ENCODE measurements at regions not wholly inside any gene's neighbourhood (a gene's known extent, or its start where the extent isn't known, plus 50 kb on each side); places are given as distances from the start of the nearest gene placed in this dataset.

DNA sequence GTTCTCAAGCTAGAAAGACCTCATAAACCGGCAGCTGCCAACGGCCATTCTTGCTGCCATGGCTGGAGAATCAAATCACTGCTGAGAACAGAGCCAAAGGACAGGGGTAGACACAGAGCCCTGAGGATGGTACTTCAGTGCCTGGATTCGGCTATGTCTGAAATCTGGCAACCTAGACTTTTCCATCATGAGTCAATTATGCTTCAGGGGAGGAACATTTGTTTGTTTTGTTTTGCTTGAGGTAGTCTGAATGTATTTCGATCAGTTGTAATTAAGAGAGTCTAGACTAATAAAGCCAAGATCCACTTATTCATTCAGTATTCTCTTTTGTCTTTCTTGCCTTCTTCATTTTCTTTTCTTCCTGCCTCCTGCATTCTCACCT lies 122.8 kb upstream of the SH3BP4 start:
- TF ChIP-seq CTCF (IDR thresholded peaks at IDR 0.05) (no peak), POLR2A (IDR thresholded peaks at IDR 0.05) (no peak)

All from heart left ventricle (tissue), 13 donors.